ENCODE measurements at regions not wholly inside any gene's neighbourhood (a gene's known extent, or its start where the extent isn't known, plus 50 kb on each side); places are given as distances from the start of the nearest gene placed in this dataset.

DNA sequence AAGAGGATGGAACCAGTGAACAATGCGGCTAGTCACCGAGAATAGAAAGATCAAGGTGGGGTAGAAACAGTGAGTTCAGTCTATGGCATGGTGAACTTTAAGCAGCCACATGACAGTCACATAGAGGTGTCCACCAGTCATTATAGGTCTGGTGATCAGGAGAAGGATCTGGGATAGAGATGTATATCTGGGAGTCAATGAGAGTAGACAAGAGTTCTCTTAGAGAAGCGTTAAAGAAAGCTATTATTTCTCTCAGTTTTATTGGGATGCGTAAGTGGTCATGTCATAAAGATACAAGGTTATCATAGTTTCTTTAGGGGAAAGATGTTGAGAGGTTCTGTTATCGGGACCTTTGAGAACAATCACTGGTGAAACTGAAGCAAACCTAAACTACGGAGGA is 136.1 kb upstream of the SLC38A2 start:
- TF ChIP-seq, protein P1, sequence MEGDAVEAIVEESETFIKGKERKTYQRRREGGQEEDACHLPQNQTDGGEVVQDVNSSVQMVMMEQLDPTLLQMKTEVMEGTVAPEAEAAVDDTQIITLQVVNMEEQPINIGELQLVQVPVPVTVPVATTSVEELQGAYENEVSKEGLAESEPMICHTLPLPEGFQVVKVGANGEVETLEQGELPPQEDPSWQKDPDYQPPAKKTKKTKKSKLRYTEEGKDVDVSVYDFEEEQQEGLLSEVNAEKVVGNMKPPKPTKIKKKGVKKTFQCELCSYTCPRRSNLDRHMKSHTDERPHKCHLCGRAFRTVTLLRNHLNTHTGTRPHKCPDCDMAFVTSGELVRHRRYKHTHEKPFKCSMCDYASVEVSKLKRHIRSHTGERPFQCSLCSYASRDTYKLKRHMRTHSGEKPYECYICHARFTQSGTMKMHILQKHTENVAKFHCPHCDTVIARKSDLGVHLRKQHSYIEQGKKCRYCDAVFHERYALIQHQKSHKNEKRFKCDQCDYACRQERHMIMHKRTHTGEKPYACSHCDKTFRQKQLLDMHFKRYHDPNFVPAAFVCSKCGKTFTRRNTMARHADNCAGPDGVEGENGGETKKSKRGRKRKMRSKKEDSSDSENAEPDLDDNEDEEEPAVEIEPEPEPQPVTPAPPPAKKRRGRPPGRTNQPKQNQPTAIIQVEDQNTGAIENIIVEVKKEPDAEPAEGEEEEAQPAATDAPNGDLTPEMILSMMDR (IDR thresholded peaks at IDR 0.05 in 4 of 5, conservative IDR thresholded peaks at IDR 0.05 in 1 of 5) = no peak
- TF ChIP-seq POLR2A (IDR thresholded peaks at IDR 0.05) = no peak
